ENCODE measurements at regions not wholly inside any gene's neighbourhood (a gene's known extent, or its start where the extent isn't known, plus 50 kb on each side); places are given as distances from the start of the nearest gene placed in this dataset.

DNA sequence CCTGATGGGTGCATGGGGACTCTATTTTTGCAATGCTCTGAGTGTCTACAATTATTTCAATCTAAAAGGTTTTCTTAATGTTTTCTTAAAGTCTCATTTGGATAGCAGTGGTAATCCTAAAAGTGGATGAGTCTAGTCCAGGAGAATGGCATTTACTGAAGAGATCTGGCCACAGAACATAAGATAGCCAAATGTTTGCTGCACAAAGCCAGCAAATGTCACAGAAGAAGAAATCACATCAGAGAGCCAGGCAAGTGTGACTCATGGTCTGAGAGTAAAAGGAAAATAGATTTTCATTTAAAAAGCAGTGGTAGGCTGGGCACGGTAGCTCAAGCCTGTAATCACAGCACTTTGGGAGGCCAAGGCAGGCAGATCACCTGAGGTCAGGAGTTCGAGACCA is 352.7 kb upstream of the GRAMD2B start:
- no peak for DNase-seq (ENCODE audit: low spot score)

GRCh38 chr5:126074538-126074937 is 348.7 kb upstream of the GRAMD2B start:
- no peak for DNase-seq (ENCODE audit: low spot score)

DNA sequence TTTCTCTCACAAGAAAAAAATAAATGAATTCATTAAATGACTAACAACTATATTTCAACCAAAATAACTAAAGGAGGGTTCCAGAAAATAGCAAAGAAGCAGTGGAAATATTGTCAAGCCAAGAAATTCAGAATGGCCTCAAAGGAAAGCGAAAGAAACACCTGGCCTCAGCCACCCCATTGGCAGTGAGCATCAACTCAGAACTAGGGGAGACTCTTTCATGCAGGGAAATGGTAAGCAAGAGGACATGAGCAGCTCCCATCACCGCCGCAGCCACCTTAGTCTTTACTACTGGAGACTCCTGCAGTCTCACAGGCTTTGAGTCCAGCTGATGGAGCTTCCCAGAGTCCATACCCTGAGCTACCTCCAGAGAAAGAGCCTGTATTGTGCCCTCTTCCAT is 343.9 kb upstream of the GRAMD2B start:
- no peak for DNase-seq (ENCODE audit: low spot score)

DNA sequence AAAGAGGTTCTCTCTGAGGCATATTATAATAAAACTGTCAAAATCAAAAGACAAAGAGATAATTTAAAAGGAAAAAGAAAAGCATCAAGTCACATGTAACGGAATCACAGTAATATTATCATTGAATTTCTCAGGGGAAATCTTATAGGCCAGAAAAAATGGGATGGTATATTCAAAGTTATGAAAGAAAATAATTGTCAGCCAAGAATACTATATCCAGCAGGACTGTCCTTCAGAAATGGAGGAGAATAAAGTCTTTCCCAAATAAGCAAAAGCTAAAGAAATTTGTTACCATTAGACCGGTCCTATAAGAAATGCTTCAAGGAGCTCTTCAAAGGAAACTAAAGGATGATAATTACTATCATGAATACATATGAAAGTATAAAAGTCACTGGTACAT is 342.0 kb upstream of the GRAMD2B start:
- DNase-seq (ENCODE audit: low spot score), result no peak

DNA sequence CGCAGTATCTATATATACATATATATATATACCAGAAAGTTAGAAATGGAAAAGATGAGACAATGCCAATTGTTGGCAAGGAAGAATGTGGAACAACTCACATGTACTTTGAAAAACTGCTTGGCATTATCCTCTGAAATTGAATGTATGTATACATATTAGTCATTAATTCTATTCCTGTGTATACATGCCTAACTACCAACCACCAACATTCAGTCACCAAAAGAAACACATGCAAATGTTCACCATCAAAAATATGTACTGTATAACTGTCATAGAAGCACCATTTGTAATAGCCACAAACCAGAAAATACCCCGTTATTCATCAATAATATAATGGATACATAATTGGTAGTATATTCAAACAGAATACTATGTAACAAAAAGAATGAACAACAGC is 330.2 kb upstream of the GRAMD2B start:
- DNase-seq (ENCODE audit: low spot score), result no peak

DNA sequence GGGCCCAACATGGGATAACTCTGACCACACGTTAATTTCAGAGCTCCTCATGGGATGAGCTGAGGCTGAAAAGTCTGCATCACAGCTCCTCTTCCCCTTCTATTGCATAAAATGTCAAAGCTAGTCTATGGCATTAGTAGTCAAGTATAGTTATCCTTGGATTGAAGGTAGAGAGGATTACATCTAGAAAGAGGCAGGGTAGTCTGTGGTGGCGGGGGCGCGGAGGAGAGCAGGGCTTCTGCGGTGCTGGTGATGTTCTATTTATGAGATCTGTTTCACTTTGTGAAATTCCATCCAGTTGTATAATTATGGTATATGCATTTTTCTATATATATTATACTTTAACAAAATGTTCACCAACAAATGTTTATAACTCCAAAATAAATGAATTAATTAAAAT is 329.5 kb upstream of the GRAMD2B start:
- no peak for DNase-seq (ENCODE audit: low spot score)

- DNase-seq (ENCODE audit: low spot score), result no peak
Measured at GRCh38 chr5:126094991-126095390, 328.2 kb upstream of the GRAMD2B start.

GRCh38 chr5:126096442-126097006 is 326.7 kb upstream of the GRAMD2B start:
- no peak for DNase-seq (ENCODE audit: low spot score)

- no peak for DNase-seq (ENCODE audit: low spot score)
Measured at GRCh38 chr5:126097876-126098275, 325.3 kb upstream of the GRAMD2B start.

- DNase-seq (ENCODE audit: low spot score), result peak; percentile 18
Measured at GRCh38 chr5:126098330-126099017, 324.7 kb upstream of the GRAMD2B start.

DNA sequence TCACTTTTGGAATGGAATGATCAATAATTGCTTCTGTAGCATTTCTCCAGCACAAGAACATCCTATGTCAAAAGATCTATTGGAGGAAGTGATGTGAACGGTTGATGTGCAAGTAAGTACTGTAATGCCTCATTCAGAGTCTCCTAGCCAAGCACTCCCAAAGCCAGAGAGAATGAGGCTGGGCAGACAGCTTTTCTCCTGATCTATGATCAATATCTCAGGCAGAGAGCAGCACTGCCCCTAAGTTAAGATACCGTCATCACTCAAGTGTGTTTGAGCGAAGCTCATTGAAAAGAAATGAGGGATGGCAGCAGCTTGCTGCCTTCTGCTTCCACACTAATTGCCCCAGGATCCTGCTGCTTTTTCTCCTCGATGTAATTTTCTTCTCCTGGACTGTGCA is 324.1 kb upstream of the GRAMD2B start:
- peak; percentile 83 for DNase-seq (ENCODE audit: low spot score)

- DNase-seq (ENCODE audit: low spot score), result peak; percentile 12
Measured at GRCh38 chr5:126100767-126101166, 322.4 kb upstream of the GRAMD2B start.

GRCh38 chr5:126101901-126102300 is 321.3 kb upstream of the GRAMD2B start:
- DNase-seq (ENCODE audit: low spot score), result no peak

GRCh38 chr5:126103050-126103449 is 320.2 kb upstream of the GRAMD2B start:
- DNase-seq (ENCODE audit: low spot score), result no peak

- DNase-seq (ENCODE audit: low spot score), result no peak
Measured at GRCh38 chr5:126103868-126104267, 319.3 kb upstream of the GRAMD2B start.

DNA sequence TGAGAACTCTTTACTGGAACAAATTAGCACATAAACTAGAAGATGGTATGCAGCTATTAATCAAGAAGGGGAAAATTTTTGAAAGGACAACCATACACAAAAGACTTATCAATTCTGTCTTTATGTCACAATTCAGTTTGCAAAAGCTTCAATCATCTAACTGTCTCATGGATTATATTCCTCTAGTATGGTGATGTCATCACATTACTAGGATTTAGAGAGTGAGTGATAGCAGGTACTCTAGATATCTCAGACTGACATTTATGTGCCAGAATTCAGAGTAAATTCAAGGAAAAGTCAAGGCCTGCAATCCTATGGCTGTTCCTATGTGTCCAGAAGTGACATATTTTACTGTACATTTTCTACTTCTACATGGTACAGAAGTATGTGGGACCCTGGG is 318.9 kb upstream of the GRAMD2B start:
- no peak for DNase-seq (ENCODE audit: low spot score)

DNA sequence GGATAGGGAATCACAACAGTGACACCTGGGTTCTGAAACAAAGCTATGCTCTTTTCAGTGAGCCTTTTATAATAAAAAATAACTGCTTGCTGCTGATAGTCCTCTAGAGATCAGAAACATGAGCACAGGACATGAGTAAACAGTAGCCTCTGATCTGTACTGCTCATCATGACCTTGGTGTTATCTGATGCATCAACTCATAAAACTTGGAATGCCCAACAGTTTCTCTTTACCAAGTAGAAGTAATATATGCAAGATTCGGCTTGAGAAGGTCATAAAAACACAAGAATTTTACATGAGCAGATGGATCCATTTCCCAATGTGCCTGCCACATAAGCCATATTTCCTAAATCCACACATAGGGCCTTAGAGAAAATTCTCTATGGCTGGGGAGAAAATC is 318.3 kb upstream of the GRAMD2B start:
- DNase-seq (ENCODE audit: low spot score), result no peak

- no peak for DNase-seq (ENCODE audit: low spot score)
Measured at GRCh38 chr5:126106029-126106428, 317.2 kb upstream of the GRAMD2B start.

- DNase-seq (ENCODE audit: low spot score), result no peak
Measured at GRCh38 chr5:126107381-126107780, 315.8 kb upstream of the GRAMD2B start.

- no peak for DNase-seq (ENCODE audit: low spot score)
Measured at GRCh38 chr5:126108470-126108869, 314.7 kb upstream of the GRAMD2B start.

GRCh38 chr5:126115059-126115629 is 308.1 kb upstream of the GRAMD2B start:
- DNase-seq (ENCODE audit: low spot score), result peak; percentile 53

DNA sequence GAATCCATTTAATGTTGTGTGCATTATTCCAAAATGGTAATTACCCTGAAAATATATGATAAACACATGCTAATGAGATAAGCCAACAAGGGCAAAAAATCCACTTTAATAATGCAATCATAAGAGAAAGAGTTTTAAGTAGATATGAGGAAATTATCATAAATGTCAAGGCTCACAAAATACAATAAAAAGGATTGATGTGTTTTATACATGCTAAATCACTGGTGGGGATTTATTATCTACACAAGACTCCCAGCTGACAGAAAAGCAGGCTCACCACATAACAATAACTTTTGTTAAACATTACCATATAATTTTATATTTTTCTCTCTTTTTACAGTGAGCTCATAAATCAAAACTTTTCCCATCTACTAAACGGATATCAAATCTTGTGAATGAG is 306.2 kb upstream of the GRAMD2B start:
- no peak for DNase-seq (ENCODE audit: low spot score)

DNA sequence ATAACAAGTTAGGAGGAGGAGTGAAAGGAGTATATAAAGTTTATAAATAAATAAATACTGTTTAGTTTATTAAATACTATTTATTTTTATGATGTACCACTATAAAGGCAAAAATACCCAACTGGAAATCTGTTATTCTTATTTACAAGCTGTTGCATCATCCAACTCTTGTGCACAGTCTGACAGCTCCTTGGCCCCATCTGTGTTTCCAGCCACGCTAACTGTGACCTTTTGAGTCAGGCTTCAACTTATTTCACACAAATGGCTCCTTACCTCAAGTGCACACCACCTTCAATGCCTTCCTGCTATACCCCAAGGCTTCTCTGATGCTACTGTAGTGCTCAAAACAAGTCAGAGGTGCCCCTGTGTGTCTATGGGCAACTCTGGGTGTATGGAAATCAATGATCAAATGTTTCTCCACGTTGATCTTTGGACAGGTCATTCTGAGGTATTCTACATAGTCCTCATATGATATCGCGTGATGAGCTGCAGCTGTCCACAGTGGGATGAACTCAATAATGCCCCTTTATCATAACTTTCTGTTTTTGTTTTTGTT is 303.2 kb upstream of the GRAMD2B start:
- DNase-seq (ENCODE audit: low spot score), result no peak
